Activated T-cell treated with anti-CD3 and anti-CD28 coated beads for 48 hours (primary cell): ENCODE measurements at regions not wholly inside any gene's neighbourhood (a gene's known extent, or its start where the extent isn't known, plus 50 kb on each side); places are given as distances from the start of the nearest gene placed in this dataset.
"Not testable (repeated sequence)": the region's sequence is repeated elsewhere in the genome, so short reads cannot be mapped to it uniquely, and the experiment has no call there.

ENCODE experiments used
- DNase-seq: peaks from one replicate; pipeline ENCODE4 v3.0.0-alpha.2; 2020; ENCODE audit warnings: low read depth

GRCh38 chr14:37842106-37842505 is 246.7 kb downstream of the TTC6 start:
- DNase-seq = no peak

GRCh38 chr14:37843954-37844607 is 248.7 kb downstream of the TTC6 start:
- no peak for DNase-seq

GRCh38 chr14:37844614-37845013 is 249.2 kb downstream of the TTC6 start:
- no peak for DNase-seq

- DNase-seq = no peak
Measured at GRCh38 chr14:37848985-37849621, 253.7 kb downstream of the TTC6 start.

GRCh38 chr14:37851054-37851453 is 255.6 kb downstream of the TTC6 start:
- DNase-seq = no peak

GRCh38 chr14:37855871-37856270 is 260.4 kb downstream of the TTC6 start:
- DNase-seq = no peak

GRCh38 chr14:37857774-37858266 is 262.4 kb downstream of the TTC6 start:
- DNase-seq = no peak

- DNase-seq = no peak
Measured at GRCh38 chr14:37858733-37859132, 263.3 kb downstream of the TTC6 start.

- DNase-seq = no peak
Measured at GRCh38 chr14:37859177-37859576, 263.7 kb downstream of the TTC6 start.

GRCh38 chr14:37862263-37862662 is 266.8 kb downstream of the TTC6 start:
- no peak for DNase-seq

- DNase-seq = no peak
Measured at GRCh38 chr14:37864128-37864527, 268.7 kb downstream of the TTC6 start.

GRCh38 chr14:37864861-37865718 is 269.7 kb downstream of the TTC6 start:
- DNase-seq = no peak

- DNase-seq = no peak
Measured at GRCh38 chr14:37865719-37866549, 270.5 kb downstream of the TTC6 start.

GRCh38 chr14:37869633-37870032 is 274.2 kb downstream of the TTC6 start:
- DNase-seq = no peak

- DNase-seq = no peak
Measured at GRCh38 chr14:37870170-37870569, 274.7 kb downstream of the TTC6 start.

GRCh38 chr14:37870632-37871346 is 275.4 kb downstream of the TTC6 start:
- no peak for DNase-seq

- not testable (repeated sequence) for DNase-seq
Measured at GRCh38 chr14:37874065-37874428, 278.6 kb downstream of the TTC6 start.

GRCh38 chr14:37874429-37875109 is 279.1 kb downstream of the TTC6 start:
- peak; percentile 67 for DNase-seq

GRCh38 chr14:37888234-37888633 is 292.8 kb downstream of the TTC6 start:
- no peak for DNase-seq

GRCh38 chr14:37889087-37889486 is 293.7 kb downstream of the TTC6 start:
- no peak for DNase-seq

- no peak for DNase-seq
Measured at GRCh38 chr14:37890095-37890494, 294.7 kb downstream of the TTC6 start.
